GM23338 (cell line): ENCODE measurements at regions not wholly inside any gene's neighbourhood (a gene's known extent, or its start where the extent isn't known, plus 50 kb on each side); places are given as distances from the start of the nearest gene placed in this dataset.

ENCODE experiments used
- ATAC-seq: fragments of 200-7000 bp; cut with Tn5 transposase; 3 replicates; pipeline ENCODE4 v1.9.1; 2020
- DNase-seq: peaks from one replicate; pipeline ENCODE4 v3.0.0-alpha.2; 2015; ENCODE audit warnings: low spot score
- H2AFZ ChIP-seq: fragments of 200-600 bp; sonication (generic); 2 replicates; pipeline ENCODE4 v1.8.0; 2016; ENCODE audit warnings: antibody characterized with exemption, mild to moderate bottlenecking, moderate library complexity
- H3F3A ChIP-seq: fragments of 200-600 bp; sonication (generic); replicated peaks from 2 replicates; pipeline ENCODE4 v1.8.0; 2017; ENCODE audit warnings: antibody characterized with exemption, mixed run types, low read depth
- H3K27ac ChIP-seq: fragments of 200-600 bp; sonication (generic); 2 replicates; pipeline ENCODE4 v1.6.1; 2016; ENCODE audit warnings: low read depth
- H3K27me3 ChIP-seq: fragments of 200-600 bp; sonication (generic); 2 replicates; pipeline ENCODE4 v1.8.0; 2016; ENCODE audit warnings: mild to moderate bottlenecking, mixed run types, moderate library complexity; ENCODE audit not compliant: insufficient read depth
- H3K36me3 ChIP-seq: fragments of 200-600 bp; sonication (generic); 2 replicates; pipeline ENCODE4 v1.8.0; 2016; ENCODE audit warnings: mild to moderate bottlenecking; ENCODE audit not compliant: insufficient read depth
- H3K4me1 ChIP-seq: fragments of 200-600 bp; sonication (generic); 2 replicates; pipeline ENCODE4 v1.8.0; 2016; ENCODE audit warnings: mild to moderate bottlenecking, moderate library complexity; ENCODE audit not compliant: insufficient read depth
- H3K4me2 ChIP-seq: fragments of 200-600 bp; sonication (generic); 2 replicates; pipeline ENCODE4 v1.7.1; 2017; ENCODE audit warnings: mixed run types
- H3K4me3 ChIP-seq: fragments of 200-600 bp; sonication (generic); 2 replicates; pipeline ENCODE4 v1.6.1; 2016; ENCODE audit warnings: mixed run types
- H3K79me2 ChIP-seq: fragments of 200-600 bp; sonication (generic); replicated peaks from 2 replicates; pipeline ENCODE4 v1.8.0; 2017; ENCODE audit warnings: mild to moderate bottlenecking; ENCODE audit not compliant: insufficient read depth
- H3K9me2 ChIP-seq: fragments of 200-600 bp; sonication (generic); 2 replicates; pipeline ENCODE4 v1.8.0; 2017; ENCODE audit not compliant: insufficient read depth
- H4K20me1 ChIP-seq: fragments of 200-600 bp; sonication (generic); replicated peaks from 2 replicates; pipeline ENCODE4 v1.8.0; 2017; ENCODE audit warnings: mild to moderate bottlenecking; ENCODE audit not compliant: insufficient read depth
- H3K27ac Mint-ChIP-seq: 2 replicates; pipeline ENCODE4 v1.8.0; 2020; ENCODE audit warnings: inconsistent platforms, mild to moderate bottlenecking, moderate library complexity, mixed read lengths
- H3K27me3 Mint-ChIP-seq: 3 replicates; pipeline ENCODE4 v1.8.0; 2022; ENCODE audit warnings: low read depth, mild to moderate bottlenecking, moderate library complexity, mixed read lengths, inconsistent platforms; ENCODE audit not compliant: insufficient read depth, poor library complexity
- H3K36me3 Mint-ChIP-seq: 3 replicates; pipeline ENCODE4 v1.8.0; 2021; ENCODE audit warnings: low read depth, mild to moderate bottlenecking, inconsistent platforms, moderate library complexity, mixed read lengths
- H3K4me1 Mint-ChIP-seq: 3 replicates; pipeline ENCODE4 v1.8.0; 2020; ENCODE audit warnings: mild to moderate bottlenecking, inconsistent platforms, mixed read lengths
- H3K4me3 Mint-ChIP-seq: 3 replicates; pipeline ENCODE4 v1.8.0; 2021; ENCODE audit warnings: moderate library complexity, mild to moderate bottlenecking, inconsistent platforms, mixed read lengths
- H3K9me3 Mint-ChIP-seq: 3 replicates; pipeline ENCODE4 v1.8.0; 2020; ENCODE audit warnings: moderate library complexity, mild to moderate bottlenecking, inconsistent platforms, mixed read lengths
- CREB1 ChIP-seq: fragments of 250-450 bp; sonication (Bioruptor Pico); IDR thresholded peaks from 2 replicates; pipeline ENCODE4 v1.5.0; 2020; ENCODE audit warnings: low read depth, mild to moderate bottlenecking, moderate library complexity
- EZH2phosphoT487 ChIP-seq: fragments of 200-600 bp; sonication (generic); IDR thresholded peaks from one replicate; pipeline ENCODE4 v1.8.1; 2018; ENCODE audit warnings: antibody characterized with exemption; ENCODE audit not compliant: unreplicated experiment
- JUNB ChIP-seq: IDR thresholded peaks from one replicate; pipeline ENCODE4 v1.6.1; 2016; ENCODE audit warnings: antibody characterized with exemption; ENCODE audit not compliant: unreplicated experiment
- POLR2AphosphoS5 ChIP-seq: IDR thresholded peaks from 2 replicates; pipeline ENCODE4 v1.6.1; 2016; ENCODE audit warnings: antibody characterized with exemption, low read depth
- STAT1 ChIP-seq: IDR thresholded peaks from one replicate; pipeline ENCODE4 v1.6.1; 2016; ENCODE audit warnings: antibody characterized with exemption; ENCODE audit not compliant: unreplicated experiment
- ZNF114 ChIP-seq: fragments of 250-450 bp; sonication (Bioruptor Pico); IDR thresholded peaks from 2 replicates; pipeline ENCODE4 v1.5.0; 2020; ENCODE audit warnings: mild to moderate bottlenecking, moderate library complexity
- ZNF331 ChIP-seq: fragments of 250-450 bp; sonication (Bioruptor Pico); IDR thresholded peaks from 2 replicates; pipeline ENCODE4 v1.5.0; 2020; ENCODE audit warnings: low read depth, mild to moderate bottlenecking, moderate library complexity
- TF ChIP-seq, protein P1 (sequence below): IDR thresholded peaks from one replicate; pipeline ENCODE4 v1.6.1; 2018; ENCODE audit warnings: antibody characterized with exemption; ENCODE audit not compliant: unreplicated experiment
- TF ChIP-seq, protein P2 (sequence below): fragments of 250-450 bp; sonication (Bioruptor Pico); IDR thresholded peaks from 2 replicates; pipeline ENCODE4 v1.5.0; 2020; ENCODE audit warnings: mild to moderate bottlenecking, moderate library complexity

DNA sequence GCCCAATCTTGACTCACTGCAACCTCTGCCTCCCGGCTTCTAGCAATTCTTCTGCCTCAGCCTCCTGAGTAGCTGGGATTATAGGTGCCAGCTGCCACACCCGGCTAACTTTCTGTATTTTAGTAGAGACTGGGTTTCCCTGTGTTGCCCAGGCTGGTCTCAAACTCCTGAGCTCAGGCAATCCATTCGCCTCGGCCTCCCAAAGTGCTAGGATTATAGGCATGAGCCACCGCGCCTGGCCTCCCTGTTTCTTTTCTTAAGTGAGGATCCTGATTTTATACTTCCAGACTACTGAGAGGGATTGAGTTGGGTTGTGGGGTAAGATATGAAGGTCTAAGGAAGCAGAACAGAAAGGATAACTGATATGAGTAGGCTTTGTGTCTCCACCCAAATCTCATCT is 106.8 kb downstream of the CNTN3 start:
- Mint-ChIP-seq H3K4me3 (no peak overlapping the region), H3K27ac (no peak overlapping the region), H3K4me1 (no peaks in the 10 kb centered on the region), H3K36me3 (no peaks in the 10 kb centered on the region), H3K27me3 (no peaks in the 10 kb centered on the region), H3K9me3 (no peaks in the 10 kb centered on the region)
- Histone ChIP-seq H4K20me1 (no peaks in the 10 kb centered on the region), H3K4me3 (no peak overlapping the region), H3K27me3 (no peaks in the 10 kb centered on the region), H2AFZ (0 out of 2 replicates have a peak overlapping the region, but pooled peaks have one; percentile 25), H3F3A (no peaks in the 10 kb centered on the region), H3K4me1 (no peaks in the 10 kb centered on the region), H3K79me2 (no peaks in the 10 kb centered on the region), H3K4me2 (no peak overlapping the region), H3K9me2 (no peaks in the 10 kb centered on the region), H3K27ac (no peak overlapping the region), H3K36me3 (no peaks in the 10 kb centered on the region)
- no peak for ATAC-seq
- TF ChIP-seq STAT1 (no peak), EZH2phosphoT487 (no peak), CREB1 (CRISPR knock-in tag) (no peak)
- TF ChIP-seq, protein P1, sequence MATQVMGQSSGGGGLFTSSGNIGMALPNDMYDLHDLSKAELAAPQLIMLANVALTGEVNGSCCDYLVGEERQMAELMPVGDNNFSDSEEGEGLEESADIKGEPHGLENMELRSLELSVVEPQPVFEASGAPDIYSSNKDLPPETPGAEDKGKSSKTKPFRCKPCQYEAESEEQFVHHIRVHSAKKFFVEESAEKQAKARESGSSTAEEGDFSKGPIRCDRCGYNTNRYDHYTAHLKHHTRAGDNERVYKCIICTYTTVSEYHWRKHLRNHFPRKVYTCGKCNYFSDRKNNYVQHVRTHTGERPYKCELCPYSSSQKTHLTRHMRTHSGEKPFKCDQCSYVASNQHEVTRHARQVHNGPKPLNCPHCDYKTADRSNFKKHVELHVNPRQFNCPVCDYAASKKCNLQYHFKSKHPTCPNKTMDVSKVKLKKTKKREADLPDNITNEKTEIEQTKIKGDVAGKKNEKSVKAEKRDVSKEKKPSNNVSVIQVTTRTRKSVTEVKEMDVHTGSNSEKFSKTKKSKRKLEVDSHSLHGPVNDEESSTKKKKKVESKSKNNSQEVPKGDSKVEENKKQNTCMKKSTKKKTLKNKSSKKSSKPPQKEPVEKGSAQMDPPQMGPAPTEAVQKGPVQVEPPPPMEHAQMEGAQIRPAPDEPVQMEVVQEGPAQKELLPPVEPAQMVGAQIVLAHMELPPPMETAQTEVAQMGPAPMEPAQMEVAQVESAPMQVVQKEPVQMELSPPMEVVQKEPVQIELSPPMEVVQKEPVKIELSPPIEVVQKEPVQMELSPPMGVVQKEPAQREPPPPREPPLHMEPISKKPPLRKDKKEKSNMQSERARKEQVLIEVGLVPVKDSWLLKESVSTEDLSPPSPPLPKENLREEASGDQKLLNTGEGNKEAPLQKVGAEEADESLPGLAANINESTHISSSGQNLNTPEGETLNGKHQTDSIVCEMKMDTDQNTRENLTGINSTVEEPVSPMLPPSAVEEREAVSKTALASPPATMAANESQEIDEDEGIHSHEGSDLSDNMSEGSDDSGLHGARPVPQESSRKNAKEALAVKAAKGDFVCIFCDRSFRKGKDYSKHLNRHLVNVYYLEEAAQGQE = no peak
- no peak for DNase-seq

DNA sequence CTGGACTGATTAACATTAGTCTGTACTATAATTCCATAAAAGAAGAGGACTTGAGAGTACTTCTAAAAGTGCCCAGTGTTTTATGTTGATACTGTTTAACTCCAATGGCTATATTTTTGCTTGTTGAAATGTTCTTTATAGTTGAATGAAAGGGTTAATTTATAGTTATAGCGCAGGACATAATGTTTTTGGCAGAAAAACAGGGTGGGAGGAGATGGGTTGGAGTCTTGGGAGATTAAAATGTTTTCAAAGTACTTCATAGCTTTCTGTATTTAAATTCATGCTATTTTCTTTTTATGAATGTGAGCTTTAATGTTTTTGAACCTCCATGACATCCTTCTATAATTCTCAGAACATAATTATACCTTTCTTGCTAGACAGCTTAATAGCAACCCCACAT is 108.2 kb downstream of the CNTN3 start:
- no peak overlapping the region for H3K27ac Mint-ChIP-seq
- no peaks in the 10 kb centered on the region for H3K27me3 Mint-ChIP-seq
- ATAC-seq (no peak), DNase-seq (no peak)
- Histone ChIP-seq H2AFZ (no peak overlapping the region), H3K4me2 (no peak overlapping the region), H3K79me2 (no peaks in the 10 kb centered on the region), H3K27ac (no peak overlapping the region), H3K4me1 (no peaks in the 10 kb centered on the region), H3K36me3 (no peaks in the 10 kb centered on the region), H4K20me1 (no peaks in the 10 kb centered on the region), H3K27me3 (no peaks in the 10 kb centered on the region), H3K9me2 (no peaks in the 10 kb centered on the region), H3K4me3 (no peak overlapping the region), H3F3A (no peaks in the 10 kb centered on the region)
- TF ChIP-seq, protein P1 = no peak
- TF ChIP-seq ZNF331 (CRISPR knock-in tag) (no peak), EZH2phosphoT487 (no peak), JUNB (no peak), ZNF114 (no peak), POLR2AphosphoS5 (no peak)
- TF ChIP-seq, protein P2, sequence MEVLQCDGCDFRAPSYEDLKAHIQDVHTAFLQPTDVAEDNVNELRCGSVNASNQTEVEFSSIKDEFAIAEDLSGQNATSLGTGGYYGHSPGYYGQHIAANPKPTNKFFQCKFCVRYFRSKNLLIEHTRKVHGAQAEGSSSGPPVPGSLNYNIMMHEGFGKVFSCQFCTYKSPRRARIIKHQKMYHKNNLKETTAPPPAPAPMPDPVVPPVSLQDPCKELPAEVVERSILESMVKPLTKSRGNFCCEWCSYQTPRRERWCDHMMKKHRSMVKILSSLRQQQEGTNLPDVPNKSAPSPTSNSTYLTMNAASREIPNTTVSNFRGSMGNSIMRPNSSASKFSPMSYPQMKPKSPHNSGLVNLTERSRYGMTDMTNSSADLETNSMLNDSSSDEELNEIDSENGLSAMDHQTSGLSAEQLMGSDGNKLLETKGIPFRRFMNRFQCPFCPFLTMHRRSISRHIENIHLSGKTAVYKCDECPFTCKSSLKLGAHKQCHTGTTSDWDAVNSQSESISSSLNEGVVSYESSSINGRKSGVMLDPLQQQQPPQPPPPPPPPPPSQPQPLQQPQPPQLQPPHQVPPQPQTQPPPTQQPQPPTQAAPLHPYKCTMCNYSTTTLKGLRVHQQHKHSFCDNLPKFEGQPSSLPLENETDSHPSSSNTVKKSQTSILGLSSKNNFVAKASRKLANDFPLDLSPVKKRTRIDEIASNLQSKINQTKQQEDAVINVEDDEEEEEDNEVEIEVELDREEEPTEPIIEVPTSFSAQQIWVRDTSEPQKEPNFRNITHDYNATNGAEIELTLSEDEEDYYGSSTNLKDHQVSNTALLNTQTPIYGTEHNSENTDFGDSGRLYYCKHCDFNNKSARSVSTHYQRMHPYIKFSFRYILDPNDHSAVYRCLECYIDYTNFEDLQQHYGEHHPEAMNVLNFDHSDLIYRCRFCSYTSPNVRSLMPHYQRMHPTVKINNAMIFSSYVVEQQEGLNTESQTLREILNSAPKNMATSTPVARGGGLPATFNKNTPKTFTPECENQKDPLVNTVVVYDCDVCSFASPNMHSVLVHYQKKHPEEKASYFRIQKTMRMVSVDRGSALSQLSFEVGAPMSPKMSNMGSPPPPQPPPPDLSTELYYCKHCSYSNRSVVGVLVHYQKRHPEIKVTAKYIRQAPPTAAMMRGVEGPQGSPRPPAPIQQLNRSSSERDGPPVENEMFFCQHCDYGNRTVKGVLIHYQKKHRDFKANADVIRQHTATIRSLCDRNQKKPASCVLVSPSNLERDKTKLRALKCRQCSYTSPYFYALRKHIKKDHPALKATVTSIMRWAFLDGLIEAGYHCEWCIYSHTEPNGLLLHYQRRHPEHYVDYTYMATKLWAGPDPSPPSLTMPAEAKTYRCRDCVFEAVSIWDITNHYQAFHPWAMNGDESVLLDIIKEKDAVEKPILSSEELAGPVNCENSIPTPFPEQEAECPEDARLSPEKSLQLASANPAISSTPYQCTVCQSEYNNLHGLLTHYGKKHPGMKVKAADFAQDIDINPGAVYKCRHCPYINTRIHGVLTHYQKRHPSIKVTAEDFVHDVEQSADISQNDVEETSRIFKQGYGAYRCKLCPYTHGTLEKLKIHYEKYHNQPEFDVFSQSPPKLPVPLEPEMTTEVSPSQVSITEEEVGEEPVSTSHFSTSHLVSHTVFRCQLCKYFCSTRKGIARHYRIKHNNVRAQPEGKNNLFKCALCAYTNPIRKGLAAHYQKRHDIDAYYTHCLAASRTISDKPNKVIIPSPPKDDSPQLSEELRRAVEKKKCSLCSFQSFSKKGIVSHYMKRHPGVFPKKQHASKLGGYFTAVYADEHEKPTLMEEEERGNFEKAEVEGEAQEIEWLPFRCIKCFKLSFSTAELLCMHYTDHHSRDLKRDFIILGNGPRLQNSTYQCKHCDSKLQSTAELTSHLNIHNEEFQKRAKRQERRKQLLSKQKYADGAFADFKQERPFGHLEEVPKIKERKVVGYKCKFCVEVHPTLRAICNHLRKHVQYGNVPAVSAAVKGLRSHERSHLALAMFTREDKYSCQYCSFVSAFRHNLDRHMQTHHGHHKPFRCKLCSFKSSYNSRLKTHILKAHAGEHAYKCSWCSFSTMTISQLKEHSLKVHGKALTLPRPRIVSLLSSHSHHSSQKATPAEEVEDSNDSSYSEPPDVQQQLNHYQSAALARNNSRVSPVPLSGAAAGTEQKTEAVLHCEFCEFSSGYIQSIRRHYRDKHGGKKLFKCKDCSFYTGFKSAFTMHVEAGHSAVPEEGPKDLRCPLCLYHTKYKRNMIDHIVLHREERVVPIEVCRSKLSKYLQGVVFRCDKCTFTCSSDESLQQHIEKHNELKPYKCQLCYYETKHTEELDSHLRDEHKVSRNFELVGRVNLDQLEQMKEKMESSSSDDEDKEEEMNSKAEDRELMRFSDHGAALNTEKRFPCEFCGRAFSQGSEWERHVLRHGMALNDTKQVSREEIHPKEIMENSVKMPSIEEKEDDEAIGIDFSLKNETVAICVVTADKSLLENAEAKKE (CRISPR knock-in tag) = no peak
- H3K4me1 Mint-ChIP-seq = no peaks in the 10 kb centered on the region
- H3K4me3 Mint-ChIP-seq = no peak overlapping the region
- no peaks in the 10 kb centered on the region for H3K36me3 Mint-ChIP-seq
- H3K9me3 Mint-ChIP-seq = no peaks in the 10 kb centered on the region
